NAMALWA (cell line): ENCODE measurements at regions not wholly inside any gene's neighbourhood (a gene's known extent, or its start where the extent isn't known, plus 50 kb on each side); places are given as distances from the start of the nearest gene placed in this dataset.

Experiments used
- DNase-seq: peaks from one replicate; pipeline ENCODE4 v3.0.0-alpha.2; 2015; ENCODE audit warnings: low spot score

DNA sequence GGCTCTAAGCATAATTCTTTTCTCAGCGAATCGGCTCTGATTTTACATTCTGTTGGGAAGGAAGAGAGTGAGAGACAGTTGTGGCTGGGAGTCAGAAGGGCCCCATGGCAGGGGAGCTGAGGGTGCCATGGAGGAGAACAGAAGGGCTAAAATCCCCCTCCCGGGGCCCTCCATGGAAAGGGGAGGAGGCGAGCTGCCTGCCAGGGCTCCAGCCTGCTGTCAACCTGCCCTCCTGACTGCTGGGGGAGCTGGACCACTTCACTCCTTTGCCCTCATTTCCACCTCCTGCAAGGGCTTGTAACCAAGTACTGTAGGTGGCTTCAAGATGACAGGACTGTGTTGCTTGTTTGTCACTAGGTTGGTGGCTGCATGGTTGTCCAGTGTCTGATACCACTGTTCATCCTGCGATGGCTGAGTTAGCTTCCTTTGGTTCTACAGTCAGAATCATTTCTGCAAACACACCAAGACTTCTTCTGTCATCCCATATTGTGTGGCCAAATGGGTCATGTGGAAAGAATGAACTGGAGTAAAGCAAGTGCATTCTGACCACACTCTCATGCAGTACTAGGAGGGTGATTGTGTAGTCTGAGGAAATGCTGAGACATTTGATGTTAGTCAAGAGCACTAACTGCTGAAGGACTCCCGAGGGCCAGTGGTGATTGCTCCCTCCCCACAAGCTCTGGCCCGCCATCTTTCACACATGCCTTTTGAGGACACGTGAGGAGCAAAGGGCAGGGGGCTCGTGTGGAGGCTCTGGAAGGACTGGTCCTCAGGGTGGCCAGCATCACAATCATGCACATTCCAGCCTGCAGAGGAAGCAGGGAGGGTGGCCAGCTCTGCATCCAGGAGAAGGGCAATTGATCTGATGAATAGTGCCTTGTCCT, 307.2 kb downstream of the GADD45G start:
- no peak for DNase-seq

DNA sequence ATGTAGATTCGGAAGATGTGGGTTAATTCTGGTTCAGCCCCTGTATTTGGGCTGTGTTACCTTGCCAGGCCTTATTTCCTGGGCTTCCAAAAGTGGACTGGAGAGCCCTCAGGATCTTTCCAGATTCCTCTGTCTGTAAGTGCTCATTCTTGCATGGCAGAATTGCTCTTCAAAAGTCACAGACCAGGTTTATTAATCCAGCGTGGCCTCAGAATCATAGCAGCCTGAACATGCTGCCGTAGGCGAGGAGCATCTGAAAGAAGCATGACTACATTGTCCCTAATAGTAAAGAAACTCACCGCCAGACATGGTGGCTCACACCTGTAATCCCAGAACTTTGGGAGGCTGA, 307.8 kb downstream of the GADD45G start:
- no peak for DNase-seq

DNA sequence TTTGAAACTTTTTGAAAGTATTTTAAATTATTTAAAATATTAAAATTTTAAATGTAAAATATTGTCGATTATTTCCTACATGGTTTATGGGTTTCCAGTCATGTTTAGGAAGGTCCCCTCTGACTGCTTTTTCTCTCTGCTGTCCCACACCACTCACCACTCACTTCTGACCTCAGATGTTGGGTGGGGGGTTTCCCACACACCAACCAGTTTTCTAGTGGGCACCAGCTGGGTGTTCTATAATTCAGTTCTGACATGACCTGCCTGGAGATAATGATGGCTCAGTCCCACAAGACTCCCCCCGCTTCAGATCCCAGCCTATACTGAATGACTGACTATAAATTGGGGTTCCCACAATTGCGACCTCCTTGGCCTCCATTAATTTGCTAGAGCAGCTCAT, 310.4 kb downstream of the GADD45G start:
- no peak for DNase-seq

DNA sequence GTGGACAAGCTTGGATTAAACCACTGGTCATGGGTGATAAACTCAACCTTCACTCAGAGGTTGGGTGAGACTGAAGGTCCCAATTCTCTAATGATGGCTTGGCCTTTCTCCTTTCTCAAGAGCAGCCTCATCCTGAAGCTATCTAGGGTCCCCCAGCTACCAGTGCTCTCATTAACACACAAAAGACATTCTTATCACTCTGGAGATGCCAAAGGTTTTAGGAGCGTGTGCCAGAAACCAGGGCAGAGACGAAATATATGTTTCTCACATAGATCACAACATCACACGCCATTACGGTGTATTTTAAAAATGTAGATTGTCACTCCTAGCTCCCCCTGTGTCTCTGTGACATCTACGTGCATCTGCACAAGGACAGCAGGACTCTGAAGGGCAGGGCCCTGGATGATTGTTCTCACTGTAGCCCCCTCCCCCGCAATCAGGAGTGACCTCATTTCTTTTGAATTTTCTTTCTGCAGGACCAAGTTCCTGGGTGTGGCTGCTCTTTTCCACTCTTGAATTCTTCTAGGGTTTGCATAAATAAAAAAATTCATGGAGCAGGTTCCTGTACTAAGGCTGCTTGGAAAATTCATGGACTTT, 311.3 kb downstream of the GADD45G start:
- no peak for DNase-seq

DNA sequence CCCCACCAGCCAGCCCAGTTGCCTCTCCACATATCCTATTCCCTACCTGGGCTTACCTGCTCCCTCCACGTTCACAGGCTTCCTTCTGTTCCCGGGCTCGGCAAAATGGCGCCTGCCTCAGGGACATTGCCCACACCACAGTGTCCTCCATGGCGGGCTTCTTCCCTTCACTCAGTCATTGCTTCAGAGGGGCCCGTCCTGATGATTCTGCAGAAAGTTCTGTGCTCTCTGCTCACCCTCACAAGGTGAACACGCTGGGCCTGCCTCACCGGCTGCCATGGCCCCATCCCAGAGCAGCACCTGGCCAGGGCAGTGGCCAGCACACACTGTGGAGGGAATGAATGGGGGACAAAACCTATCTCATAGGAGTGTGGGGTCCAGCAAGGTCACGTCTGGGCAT, 313.0 kb downstream of the GADD45G start:
- DNase-seq, result no peak

DNA sequence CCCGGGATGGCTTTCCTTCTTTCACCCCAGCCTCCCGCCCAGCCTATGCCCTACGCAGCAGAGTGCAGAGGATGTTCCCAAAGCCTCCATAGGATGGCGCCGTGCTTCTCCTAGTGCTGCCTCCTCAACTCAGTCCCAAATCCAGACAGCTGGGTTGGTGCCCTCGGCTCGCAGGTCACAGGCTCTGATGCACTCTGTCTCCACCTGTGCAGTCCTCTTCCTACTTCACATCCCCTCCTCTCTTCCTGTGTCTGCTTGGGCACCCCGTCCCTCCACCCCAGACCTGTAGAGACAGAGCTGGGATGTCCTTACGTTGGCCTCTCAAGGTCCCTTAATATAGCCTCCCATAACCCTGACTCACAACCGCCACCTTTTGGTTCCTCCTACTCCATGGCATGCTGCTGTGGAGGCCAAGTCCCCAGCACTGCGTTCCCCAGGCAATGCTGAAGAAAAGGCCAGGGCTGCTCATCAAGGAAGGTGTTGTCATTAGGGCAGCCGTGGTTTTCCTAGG, 314.4 kb downstream of the GADD45G start:
- peak; percentile 46 for DNase-seq

DNA sequence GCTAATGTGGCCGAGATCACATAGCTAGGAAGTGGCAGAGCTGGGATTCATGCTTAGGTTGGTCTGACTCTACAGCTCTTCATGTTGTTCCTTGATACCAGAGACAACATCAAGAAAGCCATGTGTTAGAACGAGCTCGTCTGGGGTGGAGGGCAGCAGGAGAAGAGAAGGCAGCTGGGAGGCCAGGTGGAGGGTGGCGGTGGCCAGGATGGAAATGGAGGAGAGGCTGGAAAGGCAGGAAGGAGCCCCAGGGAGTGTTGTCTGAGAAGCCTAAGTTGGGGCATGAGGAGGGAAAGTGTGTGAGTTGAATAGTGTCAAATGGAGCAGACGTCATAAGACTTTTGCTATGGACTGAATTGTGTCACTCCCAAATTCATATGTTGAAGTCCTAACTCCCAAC, 315.3 kb downstream of the GADD45G start:
- no peak for DNase-seq

DNA sequence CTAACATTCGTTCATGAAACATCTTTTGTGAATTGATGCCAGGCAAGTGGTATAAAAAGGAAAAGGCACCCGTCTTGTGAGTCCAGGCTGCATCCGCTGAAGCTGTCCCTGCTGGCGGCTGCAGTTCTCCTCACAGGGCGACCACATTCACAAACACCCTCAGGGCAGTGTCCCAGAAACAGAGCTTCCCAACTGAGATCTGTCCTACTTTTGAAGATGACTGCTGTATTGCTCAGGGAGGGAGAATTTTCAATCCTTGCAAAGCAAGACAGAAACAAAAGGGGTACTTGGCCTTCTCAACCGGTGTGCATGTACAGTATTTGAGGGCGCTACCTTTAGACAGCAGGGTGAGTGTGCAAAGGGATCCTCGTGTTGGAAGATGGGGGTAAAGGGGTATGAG, 316.1 kb downstream of the GADD45G start:
- no peak for DNase-seq

DNA sequence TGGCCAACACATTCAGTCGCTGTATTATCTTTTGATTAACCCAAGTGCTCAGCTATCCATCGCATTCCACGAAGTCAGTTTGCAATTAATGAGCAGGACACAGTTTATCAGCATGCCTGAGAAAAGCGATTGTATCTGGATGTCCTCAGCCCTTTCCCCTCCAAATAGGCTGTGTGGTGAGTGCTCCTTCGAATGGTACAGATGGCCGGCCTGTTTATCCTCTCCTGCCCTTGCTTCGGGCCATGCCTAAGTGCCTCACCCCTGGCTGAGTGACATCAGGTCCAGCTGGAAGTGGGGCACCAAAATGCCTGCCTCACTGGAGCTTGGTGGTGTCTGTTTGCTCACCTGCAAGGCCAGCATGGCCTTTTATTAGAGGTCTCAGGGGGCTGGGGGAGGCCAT, 317.3 kb downstream of the GADD45G start:
- DNase-seq, result no peak

DNA sequence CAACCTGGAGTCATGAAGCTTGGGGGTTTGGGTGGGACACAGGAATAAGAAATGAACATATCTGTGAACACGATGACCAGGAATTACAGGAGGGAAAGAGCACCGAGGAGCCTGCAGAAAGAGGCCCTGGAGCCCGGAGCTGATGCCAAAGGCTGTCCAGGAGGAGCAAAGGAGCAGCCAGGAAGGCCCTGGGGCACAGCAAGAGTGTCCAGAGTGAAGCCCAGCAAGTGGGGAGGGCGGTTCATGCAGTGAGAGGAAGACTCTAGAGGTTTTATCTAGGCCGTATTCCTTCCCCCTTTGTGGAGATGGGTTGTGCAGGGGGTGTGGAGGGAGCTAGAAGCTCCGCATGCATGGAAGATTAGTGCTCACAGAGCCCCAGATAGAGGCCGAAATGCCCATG, 318.4 kb downstream of the GADD45G start:
- no peak for DNase-seq

DNA sequence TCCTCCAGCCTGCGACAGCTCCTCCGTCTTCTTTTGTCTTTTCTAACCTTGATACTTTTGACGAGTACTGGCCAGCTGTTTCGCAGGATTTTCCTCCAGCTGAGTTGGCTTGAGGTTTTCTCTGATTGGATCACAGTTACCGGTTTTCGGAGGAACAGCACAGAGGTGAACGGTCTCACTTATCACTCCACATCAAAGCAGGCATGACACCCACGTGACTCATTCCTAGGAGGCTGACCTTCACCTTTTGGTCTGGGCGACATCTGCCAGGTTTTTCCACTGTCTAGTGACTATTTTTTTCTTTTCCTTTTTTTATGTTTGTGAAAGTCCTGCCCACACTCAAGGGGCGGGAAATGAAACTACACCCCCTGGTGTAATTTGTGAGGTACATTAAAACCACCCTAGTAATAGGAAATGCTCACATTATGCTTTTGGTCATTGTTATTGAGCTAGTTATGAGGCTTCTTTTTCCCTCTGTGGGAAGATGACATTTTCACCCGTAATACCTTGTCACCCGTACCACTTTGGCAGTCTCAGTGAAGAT, 319.2 kb downstream of the GADD45G start:
- DNase-seq, result peak; percentile 13

DNA sequence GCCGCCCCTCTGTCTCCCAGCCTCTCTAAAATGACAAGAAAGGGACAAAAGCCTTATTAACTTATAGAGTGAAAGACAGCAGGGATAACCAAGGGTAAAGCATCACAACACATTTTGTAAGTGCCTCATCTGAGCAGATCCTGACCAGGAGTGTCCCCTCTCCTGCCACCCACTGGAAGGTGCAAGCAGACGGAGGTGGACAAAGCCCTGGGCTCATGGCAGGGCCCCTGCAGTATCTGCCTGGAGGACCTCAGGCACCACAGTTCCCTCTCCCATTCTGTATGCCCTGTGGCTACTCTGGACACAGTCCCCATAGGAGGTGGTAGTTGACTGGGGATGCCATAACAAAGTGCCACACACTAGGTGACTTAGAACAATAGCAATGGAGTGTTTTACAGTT, 319.8 kb downstream of the GADD45G start:
- no peak for DNase-seq

DNA sequence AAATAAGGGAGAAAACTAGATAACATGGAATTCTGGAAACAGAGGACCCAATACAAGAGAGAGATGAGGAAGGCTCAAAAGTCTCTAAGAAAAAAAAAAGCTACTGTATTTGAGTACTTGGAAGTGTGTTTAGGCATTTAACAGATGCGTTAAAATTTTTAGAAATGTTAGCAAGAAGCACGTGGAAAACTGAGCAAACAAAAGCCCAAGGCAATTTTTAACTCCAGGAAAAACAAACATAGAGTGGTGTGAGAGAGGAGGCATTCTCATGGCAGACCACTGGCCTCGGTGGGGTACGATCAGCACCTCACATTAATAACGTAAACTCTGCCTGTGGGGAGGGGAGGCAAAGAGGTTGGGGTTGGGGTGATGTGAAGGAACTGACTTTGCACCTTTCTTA, 321.4 kb downstream of the GADD45G start:
- no peak for DNase-seq

DNA sequence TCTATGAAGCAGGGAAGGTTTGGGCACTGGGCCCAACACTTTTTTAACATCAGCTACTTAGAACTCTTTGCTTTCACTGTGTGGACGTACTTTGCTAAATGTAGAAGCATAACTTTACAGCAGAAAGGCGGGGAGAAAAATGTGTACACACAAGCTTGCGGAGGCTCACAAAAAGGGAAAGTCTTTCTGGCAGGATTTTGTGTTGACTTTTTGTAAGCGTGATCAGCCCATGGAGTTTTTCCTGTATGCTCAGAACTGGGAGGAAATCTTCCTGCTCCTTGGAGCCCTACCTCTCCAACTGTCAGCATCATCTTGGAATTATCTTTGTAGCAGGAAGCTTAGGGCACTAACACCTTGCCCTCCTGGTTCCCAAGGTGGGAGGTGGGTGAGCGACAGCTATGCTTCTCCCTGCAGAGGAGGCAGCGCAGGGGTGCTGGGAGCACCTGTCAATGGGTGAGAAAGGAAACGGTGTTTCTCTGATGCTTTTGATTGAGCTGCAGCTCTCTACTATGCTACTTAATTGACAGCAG, 321.9 kb downstream of the GADD45G start:
- DNase-seq, result no peak

DNA sequence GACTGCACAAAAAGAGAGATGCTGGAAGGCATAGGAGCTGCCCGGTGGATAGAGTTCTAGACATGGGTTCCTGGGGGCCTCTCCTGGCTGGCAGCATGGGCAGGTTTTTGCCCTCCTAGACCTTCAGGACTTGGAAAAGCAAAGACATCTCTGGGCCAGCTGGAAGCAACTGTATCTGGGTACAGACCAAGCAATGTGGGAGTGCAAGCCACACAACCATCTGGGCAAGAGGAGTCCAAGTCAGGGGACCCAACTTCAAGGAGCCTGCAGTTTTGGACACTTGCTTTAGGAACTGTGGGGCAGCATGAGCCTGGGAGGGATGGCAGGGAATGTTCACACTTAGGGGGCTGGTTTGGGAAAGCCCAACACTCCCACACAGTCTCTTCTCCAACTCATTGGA, 323.3 kb downstream of the GADD45G start:
- DNase-seq, result no peak

DNA sequence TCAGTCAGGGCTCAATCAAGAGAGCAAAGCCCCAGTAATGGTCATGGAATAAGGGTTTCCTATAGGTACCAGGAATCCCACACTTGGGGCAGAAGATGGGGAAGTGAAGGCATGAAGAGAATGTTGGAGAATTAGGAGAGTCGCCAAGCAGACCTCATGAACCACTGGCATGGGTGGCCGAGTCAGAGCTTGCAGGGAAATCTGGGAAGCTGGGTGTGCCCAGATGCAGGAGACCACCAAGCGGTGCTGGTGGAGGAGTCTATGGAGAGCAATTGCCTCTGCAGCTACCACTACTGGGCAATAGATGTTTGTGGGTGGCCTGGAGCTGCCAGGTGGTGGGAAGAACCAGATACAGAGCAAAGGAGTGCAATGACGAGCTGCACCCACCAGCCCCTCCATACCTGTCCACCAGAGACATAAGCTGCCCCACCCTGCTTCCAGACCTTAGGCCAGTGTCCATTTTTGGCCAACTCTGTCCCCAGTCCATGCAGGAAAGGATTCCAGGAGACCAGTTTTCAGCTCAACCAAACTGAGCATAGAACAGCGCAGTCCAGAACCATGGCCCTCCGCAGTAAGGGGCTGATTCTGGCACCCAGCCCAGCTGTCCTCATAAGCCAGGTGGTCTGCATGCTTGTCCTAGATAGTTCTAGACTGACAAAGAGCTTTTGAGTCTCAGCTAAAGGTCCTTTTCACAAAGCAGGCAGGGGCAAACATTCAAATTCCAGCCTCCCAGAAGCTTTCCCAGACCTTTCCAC, 323.9 kb downstream of the GADD45G start:
- no peak for DNase-seq

DNA sequence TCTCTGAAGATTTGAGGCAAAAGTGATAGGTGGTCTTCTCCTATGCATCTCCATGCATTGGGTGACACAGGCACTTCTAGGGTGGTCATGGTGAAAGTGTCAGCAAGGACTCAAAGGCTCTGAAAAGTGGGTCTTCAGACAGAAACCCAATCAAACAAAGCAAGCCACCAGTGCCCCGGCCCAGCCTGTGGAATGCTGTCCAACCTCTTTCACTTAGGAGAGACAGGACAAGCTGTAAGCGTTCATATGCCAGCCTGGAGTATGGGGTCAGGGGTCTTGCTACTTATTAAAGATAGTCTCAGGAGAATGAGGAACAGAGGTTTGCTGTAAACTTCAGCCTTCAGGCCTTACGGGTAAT, 324.5 kb downstream of the GADD45G start:
- DNase-seq, result no peak

DNA sequence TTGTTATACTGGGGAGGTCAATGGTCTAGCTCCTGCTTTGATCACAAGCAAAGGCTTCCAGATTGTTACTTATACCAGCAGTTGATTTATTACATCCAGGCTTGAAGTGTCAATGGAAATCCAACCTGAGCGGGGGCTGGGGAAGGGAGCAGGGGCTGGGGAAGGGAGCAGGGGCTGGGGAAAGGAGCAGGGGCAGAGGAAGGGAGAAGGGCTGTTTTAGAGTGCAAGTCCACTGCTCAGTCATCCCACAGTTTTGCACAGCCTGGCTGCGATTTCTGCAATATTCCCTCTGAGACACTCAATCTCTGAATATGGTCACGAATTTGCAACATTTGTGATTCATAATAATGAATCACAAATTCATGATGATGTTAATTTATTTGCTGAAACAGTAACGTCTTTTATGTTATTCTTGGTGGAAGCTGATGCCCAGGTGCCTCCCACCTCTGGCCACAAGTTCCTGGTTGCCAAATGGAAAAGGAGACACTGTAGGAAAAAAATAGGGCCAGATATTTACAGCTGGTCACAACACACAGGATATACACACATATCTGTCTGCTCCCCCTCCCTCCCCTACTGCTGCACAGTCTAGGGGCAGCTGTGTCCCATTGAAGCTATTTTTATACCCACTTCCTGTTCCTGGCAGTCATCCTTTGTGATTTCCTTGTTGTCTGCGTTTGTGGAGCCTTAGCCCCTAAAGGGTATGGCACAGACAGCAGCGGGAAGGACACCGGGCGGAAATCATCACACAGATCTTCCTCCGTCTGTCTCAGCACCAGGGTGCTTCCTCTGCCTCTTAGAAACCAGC, 325.1 kb downstream of the GADD45G start:
- DNase-seq, result no peak

DNA sequence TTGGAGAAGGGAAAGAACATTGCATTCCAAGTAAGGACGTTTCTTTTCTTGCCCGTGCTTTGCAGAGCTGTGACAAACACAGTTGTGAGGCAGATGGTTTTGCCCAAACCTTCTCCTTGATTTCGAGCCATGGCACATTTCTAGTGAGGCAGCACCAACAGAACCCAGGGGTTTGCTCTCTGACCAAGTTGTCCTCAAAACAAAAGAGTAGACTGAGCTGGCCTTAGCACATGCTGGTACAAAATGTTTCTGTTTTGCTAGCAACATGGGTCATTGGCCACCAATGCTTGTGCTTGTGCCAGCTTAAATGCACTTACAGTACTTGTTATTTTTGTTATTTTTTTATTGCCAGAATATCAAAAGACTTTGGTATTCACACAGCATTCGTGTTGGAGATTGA, 328.8 kb downstream of the GADD45G start:
- no peak for DNase-seq

DNA sequence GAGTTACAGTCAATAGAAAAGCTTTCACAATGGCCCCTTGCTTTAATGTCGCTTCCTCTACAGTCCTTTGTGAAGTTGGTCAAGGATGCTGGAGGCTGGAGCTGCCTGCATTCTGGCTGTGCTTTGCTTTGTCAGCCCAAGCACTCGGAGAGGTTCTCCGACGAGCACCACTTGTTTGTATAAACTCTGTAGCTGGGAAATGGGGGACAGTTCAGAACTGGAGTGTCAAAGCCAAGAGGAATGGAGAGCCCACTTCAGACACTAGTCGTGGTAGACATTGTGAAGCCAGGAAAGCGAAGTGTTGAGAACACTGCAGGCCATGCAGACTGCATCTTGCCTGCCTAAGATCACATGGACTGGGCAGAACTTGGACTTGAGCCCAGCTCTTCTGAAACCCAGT, 330.3 kb downstream of the GADD45G start:
- no peak for DNase-seq

DNA sequence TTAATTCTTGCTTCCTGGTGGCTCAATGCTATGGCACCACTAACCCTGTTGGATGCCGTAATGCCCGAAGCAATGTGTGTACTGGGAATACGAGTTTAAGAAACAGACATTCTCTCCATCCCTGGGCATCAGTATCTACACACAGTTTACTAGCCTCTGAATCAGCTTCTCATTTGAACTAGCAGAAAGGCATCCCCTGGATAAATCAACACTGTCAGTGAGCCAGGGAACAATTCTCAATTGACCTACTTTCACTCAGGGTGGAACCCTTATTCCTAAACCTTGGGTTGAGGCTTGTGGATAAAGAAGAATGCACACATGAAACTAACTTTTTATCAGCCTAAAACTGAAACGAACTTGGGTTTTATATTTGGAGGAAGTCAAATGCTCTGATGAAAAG, 331.0 kb downstream of the GADD45G start:
- DNase-seq, result no peak

DNA sequence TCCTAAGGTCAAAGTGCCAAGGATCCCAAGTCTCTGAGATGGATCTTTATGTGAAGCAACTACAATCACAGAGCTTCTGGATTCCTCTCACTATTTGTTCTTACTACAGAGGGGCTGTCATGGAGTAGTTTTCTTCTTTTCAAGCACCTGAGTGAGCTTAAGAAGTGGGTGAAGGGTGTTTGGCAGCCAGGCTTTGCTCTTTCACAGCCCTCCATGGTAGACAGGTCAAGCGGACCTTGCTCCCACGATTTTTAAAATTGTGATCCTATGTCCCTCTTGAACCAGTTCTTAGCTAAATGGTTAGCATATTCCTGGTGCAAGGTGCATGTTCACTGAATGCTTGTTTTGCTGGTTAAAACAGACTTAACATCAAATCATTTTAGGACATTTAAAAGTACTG, 332.2 kb downstream of the GADD45G start:
- DNase-seq, result no peak
